ENCODE measurements at regions not wholly inside any gene's neighbourhood (a gene's known extent, or its start where the extent isn't known, plus 50 kb on each side); places are given as distances from the start of the nearest gene placed in this dataset.

- no peak overlapping the region for H3K4me3 ChIP-seq (ENCODE audit: low read depth, low read length)
- DNase-seq (ENCODE audit: low read depth): no peak
- no peak for TF ChIP-seq CTCF (conservative IDR thresholded peaks at IDR 0.05; ENCODE audit: low read depth, low read length)
Observed at GRCh38 chr2:4618141-4618540, 914.8 kb downstream of the DCDC2C start.

GRCh38 chr2:4618630-4619228 is 915.4 kb downstream of the DCDC2C start:
- no peak overlapping the region for H3K4me3 ChIP-seq (ENCODE audit: low read depth, low read length)
- TF ChIP-seq CTCF (conservative IDR thresholded peaks at IDR 0.05; ENCODE audit: low read depth, low read length): no peak
- no peak for DNase-seq (ENCODE audit: low read depth)

DNA sequence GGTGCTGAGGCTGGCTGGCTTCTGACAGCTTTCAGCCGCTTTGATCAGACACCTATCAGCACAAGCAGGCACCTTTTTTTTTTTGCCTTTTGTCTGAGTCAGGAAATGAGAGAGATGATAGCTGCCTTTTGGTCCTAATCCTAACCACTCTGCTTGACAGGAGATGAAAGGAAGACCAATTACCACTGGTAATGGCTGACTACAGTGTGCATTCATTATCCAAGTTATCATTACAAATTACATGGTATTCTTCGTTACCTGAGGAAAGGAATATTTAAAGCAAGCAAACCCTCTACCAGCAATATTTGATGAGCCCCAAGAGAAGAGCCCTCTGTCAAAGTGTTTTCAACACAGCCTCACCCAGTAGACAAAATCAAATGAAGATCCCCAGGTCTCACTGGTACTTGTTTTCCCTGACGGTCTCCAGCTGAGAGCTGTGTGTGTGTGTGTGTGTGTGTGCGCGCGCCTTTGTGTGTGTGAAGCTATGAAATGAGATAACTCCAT is 925.7 kb downstream of the DCDC2C start:
- TF ChIP-seq CTCF (conservative IDR thresholded peaks at IDR 0.05; ENCODE audit: low read depth, low read length): no peak
- no peak overlapping the region for H3K4me3 ChIP-seq (ENCODE audit: low read depth, low read length)
- no peak for DNase-seq (ENCODE audit: low read depth)

- no peak for DNase-seq (ENCODE audit: low read depth)
- no peak for TF ChIP-seq CTCF (conservative IDR thresholded peaks at IDR 0.05; ENCODE audit: low read depth, low read length)
- no peak overlapping the region for H3K4me3 ChIP-seq (ENCODE audit: low read depth, low read length)
Observed at GRCh38 chr2:4635289-4635688, 931.9 kb downstream of the DCDC2C start.

DNA sequence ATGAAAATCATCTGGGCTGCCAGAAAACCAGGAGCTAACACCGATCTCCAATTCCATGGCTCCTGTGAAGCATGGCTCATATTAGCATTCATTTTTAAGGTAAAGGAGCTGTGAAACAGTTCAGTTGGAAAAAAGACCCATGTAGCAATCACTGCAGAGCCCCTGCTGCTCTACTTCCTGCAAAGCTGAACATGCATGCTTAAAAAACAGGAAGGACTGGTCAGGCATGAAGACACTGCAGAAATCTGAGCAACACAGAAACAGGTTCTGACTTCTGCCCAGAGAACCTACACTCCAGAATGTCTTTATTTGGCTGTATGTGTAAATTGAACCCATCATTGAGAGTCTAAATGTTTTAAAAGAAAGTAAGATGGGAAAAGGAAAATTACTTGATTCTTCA is 950.6 kb downstream of the DCDC2C start:
- TF ChIP-seq CTCF (conservative IDR thresholded peaks at IDR 0.05; ENCODE audit: low read depth, low read length): no peak
- DNase-seq (ENCODE audit: low read depth): peak; percentile 18
- no peak overlapping the region for H3K4me3 ChIP-seq (ENCODE audit: low read depth, low read length)

- H3K4me3 ChIP-seq (ENCODE audit: low read depth, low read length): no peak overlapping the region
- no peak for DNase-seq (ENCODE audit: low read depth)
- TF ChIP-seq CTCF (conservative IDR thresholded peaks at IDR 0.05; ENCODE audit: low read depth, low read length): no peak
Observed at GRCh38 chr2:4656326-4656725, 953.0 kb downstream of the DCDC2C start.

DNA sequence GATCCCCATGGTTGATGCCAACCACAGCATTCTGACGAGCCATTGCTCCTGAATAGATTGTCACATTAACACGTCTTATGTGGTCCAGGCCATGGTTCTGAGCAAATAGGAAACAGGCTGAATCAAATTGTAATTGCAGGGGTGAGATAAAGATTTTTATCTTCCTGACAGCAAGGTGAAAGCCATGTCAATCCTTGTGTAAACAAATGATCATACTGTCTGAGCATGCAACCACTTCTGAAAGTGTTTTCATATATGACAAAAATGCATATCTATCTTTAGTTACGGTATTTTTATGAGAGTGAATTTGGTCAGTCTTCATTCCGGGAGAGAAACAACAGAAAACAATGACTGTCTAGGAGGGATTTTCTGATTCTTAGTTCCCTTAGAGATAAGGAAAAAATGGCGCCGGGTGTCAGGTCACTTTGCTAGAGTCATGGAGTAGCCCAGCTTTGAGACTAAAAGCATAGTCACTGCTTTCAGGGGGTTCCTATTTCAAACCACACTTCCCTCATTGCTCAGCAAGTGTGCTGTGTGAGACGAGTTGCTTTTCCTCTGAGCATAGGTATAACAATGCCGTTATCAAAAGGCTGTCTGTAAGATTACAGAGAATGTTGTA is 958.9 kb downstream of the DCDC2C start:
- DNase-seq (ENCODE audit: low read depth): peak; percentile 34
- H3K4me3 ChIP-seq (ENCODE audit: low read depth, low read length): no peak overlapping the region
- TF ChIP-seq CTCF (conservative IDR thresholded peaks at IDR 0.05; ENCODE audit: low read depth, low read length): no peak

Measured in choroid plexus epithelial cell (primary cell).